NCI-H2171 treated with DMSO at 0.1 percent for 48 hours (cell line): ENCODE measurements at regions not wholly inside any gene's neighbourhood (a gene's known extent, or its start where the extent isn't known, plus 50 kb on each side); places are given as distances from the start of the nearest gene placed in this dataset.
"Not testable (repeated sequence)": the region's sequence is repeated elsewhere in the genome, so short reads cannot be mapped to it uniquely, and the experiment has no call there.

Source experiments
- DNase-seq: peaks from one replicate; lab custom pipeline; 2025; lab: John Stamatoyannopoulos, UW

DNA sequence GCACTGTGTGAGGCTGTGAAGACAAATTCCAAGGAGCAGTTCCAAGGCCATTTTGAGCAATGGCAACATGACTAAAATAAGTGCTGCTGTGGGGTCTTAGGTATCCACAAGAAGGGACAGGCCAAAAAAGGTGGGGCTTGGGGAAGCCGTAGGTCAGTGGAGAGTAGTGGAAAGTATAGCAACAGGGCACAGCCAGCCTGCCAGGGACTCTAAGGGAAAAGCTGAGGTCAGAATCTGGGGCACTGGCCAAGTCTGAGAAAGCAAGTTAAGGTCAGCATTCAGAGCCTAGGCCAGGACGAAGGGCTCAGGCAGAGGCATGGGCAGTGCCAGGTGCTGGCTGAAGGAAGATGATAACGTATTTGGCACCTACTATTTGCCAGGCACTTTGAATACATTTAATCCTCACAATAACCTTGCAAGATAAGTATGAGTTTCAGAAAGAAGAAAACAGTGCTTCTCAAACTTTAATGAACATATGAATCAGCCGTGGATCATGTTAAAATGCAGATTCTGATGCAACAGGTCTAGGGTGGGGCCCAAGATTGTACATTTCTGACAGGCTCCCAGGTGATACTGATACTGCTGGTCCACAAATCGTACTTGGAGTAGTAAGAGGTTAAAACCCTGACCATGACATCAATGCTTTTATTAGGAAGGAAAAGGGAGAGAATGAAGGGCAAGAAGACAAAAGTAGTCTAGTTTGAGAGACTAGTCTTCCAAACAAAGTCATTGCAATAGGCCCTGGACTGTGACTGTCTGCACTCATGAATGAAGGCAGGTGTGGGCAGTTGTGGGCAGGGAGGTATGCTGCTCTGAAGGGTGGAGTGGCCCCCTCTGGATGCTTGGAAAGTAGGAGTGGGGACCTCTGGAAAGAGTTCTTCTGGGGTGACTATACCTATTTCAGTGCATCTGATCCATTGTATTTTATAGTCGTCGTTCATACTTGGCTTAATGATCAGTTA, 106.3 kb upstream of the ANKRD28 start:
- no peak for DNase-seq

DNA sequence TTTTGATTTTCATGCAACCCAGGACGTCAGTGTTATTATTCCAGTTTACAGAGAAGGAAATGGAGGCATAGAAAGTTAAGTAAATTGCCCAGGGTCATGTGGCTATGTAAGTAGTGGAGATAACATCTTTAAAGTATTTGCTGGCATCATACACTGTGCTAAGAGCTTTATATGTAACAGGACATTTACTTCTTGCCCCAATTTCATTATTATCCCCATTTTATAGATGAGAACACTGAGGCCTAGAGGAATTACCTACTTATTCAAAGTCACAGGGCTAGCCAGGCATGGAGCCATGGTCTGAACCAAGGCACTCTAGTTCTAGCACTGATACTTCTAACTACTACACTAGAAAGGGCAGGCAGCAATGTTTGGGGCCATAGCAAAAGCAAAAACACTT, 107.3 kb upstream of the ANKRD28 start:
- DNase-seq = no peak

DNA sequence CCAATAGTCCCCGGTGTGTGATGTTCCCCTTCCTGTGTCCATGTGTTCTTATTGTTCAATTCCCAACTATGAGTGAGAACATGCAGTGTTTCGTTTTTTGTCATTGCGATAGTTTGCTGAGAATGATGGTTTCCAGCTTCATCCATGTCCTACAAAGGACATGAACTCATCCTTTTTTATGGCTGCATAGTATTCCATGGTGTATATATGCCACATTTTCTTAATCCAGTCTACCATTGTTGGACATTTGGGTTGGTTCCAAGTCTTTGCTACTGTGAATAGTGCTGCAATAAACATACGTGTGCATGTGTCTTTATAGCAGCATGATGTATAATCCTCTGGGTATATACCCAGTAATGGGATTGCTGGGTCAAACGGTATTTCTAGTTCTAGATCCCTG, 109.6 kb upstream of the ANKRD28 start:
- not testable (repeated sequence) for DNase-seq

DNA sequence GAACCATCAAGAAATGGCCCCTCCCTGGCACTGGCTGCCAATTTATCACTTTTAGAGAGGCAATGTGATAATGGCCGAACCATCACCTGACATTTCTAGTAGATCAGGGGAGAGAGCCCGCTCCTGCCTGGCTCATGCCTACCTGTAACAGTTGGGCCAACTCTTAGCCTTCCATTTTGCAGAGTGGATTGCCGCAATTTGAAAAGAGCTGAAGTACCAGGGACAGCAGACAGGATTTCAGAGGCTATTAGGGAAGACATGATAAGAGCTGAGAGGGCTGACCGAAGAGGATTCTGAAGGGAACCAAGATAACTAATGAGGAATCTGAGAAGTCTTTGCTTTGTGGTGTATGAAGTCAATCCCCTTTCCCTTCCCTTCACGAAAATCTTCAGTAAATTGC, 121.2 kb upstream of the ANKRD28 start:
- no peak for DNase-seq

DNA sequence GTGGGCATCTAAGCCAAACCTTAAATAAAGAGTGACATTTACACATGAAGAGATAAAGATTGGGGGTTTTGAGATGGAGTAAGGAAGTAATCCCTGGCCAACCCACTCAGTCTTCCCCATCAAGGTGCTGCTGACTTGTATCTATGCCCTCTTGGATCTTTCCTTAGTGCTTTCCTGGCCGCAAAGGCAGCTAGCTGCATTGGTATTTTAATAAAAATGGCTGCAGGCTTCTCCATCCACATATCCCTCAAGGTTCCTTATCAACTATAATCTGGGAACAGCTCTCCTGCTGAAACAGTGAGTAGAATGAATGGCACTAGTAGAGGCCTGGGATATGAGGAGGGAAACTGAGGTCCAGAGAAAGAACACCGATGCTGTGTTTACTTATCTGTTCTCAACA, 122.2 kb upstream of the ANKRD28 start:
- no peak for DNase-seq

DNA sequence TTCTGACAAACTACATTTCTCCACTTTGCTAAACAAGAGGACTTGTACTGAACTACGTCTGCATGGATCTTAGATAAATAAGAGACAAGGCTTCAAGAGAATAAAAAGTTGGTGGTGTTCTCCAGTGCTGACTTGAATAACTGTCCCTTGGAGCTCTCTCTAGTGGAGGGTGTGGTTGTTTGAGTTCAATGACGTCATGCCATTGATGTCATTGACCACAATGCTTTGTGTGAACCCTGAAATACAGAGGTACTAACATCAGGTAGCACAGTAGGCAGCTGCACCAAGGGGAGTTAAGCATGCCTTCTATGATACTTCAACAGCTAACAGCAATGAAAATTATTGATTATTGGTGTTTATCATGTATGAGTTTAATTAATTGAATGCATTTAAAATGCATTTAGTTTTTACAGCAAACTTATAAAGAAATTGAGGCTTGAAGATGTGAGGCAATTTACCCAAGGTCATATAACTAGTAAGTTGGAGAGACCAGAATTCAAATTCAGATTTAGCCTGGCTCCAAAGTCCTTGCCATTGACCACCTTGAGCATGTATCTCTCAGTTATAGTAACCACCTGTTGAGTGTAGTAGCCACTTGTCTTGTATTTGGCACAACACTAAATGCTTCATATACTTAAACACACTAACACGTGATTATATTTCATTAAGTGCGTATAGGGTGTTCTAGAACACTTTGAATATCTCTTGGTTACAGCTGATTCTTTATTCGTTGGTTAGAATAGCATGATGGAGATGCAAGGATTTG, 126.0 kb upstream of the ANKRD28 start:
- no peak for DNase-seq

DNA sequence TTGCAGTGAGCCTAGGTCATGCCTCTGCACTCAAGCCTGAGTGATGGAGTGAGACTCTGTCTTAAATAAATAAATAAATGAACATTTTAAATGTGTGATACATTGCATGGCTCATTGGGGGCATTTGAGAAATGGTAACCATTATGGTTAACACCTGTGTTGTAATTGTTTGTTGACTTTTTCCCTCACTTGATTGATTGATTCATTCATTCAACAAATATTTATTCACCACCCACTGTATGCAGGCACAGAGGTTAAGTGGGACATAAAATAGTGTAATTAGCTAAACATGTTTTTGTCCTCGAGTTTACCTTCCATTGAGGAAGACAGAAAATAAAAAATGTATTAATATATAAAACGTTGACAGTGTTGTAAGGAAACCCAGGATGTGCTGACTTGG, 127.1 kb upstream of the ANKRD28 start:
- no peak for DNase-seq

DNA sequence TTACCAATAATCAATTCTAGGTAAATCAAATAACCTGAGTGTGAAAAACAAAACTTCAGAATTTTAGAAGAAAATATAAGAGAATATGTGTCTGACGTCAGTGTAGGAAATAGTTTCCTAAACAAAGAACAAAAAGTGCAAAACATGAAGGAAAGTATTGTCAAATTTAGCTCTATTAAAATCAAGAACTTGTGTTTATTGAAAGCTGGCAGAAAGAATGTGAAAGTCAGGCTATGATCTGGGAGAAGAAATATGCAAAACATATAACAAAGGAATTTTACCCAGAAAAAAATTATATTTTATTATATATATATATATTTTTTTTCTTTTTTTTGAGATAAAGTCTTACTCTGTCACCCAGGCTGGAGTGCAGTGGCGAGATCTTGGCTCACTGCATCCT, 129.1 kb upstream of the ANKRD28 start:
- no peak for DNase-seq

DNA sequence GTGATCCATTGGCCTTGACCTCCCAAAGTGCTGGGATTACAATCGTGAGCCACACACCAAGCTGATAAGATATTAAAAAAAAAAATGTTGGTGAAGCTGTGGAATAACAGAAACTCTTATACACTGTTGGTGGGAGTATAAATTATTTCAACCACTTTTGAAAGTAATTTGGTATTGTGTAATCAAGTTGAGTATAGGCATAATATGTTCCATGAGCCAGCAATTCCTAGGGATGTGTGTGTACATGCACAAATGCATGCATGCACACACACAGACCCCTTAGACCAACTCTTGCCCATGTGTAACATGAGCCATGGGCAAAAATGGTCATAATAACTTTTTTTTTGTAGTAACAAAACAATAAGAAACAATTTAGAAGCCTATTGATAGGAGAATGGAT, 130.2 kb upstream of the ANKRD28 start:
- no peak for DNase-seq

DNA sequence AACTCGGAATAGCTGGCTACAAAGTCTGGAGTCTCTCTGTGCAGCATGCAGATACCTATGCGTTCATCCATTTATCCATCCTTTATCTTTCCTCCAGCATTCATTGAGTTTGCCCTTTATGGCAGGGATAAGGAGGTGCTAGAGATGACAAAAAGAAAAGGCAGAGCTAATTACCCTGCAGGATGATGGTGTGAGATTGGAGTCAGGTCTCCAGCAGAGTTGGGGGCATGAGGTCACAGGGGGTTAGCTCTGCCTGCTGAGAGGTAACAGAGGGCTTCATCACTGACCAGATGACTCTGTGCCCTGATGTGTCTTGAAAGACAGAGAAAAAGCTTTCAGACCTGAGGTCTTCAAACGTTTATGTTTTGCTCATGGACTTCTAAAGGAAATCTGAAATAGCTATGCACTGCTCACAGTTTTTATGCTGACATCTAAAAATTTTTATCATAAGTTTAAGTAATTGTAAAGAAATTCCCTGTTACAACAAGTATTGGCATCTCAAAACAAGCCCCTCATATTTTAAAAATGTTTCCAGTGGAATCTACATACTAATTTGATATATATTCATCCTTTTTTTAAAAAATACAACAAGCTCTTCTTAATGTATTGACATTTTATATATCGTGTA, 132.3 kb upstream of the ANKRD28 start:
- DNase-seq = no peak

DNA sequence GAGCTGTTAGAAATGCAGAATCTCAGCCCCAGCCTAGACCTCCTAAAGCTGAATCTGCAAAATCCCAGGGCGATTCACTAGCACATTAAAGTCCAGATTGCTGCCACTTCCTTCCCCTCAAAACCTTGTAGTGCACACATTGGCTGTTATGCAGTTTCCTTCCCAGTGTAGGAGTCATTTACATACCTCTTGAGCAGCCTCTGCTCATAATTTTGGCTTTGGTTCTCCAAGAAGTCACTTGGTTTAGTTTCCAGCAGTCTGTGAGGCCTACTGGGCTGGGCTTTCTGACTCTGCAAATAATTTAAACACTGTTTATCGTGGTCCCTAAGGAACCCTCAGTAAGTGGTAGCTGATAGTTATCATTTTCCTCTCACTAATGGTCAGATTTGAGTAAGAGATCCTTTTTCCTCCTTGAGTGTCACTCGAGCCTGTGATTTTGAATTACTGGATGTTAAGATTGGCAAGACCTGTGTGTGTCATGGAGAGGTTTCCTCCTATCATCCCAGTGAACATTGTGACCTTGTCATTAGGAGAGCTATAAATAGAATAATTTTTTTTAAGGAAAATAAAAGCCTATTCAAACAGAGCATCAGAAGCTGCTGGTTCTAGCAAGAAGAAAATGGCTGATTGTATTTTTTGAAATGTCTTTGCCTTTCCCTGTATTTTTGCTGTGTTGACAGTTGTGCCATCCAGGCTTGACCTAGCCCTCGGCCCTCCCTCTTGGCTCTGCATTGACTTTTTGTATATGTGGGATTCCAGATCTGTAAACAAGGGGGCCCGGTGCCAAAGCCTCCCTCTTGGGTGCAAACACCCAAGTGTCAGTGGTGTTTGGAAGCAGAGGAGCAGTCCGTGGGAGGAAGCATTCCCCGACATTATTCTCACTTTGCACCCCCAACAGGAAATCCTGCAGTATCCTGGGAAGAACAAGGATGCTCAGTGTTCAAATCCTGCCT, 134.8 kb upstream of the ANKRD28 start:
- no peak for DNase-seq

DNA sequence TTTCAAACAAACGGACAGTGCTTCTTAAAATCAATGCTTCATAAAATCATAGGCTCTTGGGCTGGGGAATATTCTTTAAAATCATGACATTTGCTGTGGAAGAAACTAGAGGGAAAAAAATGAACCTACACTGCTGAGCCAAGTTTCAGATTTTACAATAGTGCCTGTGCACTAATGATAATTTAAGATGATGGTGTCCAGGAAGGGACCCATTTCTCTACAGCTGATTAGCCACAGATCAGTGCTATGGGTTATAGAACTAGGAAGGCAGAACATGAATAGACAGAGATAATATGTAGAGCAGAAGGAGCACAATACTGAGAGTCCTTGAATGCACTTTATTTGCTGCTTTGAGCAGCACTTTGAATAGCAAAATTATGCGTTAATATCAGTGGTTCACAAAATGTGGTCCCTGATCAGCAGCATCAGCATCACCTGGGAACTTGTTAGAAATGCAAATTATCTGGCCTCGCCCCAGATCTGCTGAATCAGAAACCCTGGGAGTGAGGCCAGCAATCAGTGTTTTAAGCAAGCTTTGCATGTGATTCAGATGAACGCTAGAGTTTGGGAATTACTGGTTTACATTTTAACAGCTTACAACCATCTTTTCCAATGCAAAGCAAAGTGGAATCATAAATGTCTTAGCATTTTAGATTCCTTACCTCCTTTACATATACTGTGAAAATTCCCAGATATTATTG, 135.8 kb upstream of the ANKRD28 start:
- no peak for DNase-seq

DNA sequence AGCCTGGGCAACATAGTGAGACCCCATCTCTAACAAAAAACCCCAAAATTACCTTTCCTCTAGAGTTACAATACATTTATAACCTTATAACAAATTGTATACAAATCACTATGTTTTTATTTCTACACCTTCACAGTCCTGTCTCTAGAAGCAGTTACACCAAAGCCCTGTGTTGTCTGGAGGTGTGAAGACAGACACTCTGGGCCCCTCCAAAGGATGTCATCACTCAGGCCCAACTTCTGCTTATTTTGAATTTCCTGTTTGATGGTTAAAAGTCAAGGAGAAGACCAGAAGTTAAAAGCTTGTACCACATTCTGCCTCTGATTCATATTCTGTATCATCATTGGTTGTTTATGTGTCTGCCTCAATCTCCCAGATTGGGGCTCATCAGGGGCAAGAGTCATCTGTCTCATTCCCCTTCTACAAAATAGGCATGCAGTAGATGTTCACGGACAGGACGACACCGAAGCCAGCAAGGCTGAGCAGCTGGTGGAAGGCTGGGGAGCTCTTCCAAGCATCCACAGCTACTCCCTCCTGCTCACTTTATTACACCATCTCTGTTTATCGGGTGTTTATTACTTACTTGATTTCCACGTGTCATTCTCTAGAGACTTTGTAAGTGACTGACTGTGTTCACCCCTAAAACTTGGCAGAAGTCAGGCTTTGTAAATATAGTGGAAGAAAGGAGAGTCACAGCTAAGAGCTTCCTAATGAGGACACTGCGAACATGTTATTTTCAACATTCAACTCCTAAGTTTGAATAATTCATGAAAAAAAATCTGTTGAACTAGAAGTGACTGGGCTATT, 136.8 kb upstream of the ANKRD28 start:
- DNase-seq = no peak

DNA sequence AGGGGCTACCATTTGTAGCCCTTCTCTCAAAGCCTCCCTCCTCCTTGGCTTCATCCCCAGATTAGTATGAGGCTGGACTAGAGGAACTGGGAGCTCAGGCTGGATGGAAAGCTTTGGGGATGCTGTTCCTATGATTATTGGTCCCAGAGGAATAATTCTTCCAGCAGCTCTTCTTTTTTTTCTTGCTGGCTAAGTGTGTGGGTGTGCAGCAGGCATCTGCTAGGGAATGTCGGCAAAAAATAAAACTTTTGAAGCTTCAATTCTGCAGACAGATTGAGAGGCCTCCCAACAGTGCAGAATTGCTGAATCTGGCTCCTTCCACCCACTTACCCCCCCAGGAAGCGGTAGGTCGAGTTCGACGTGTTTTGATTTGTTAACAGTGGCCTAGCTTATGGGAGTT, 138.5 kb upstream of the ANKRD28 start:
- peak; percentile 64 for DNase-seq

DNA sequence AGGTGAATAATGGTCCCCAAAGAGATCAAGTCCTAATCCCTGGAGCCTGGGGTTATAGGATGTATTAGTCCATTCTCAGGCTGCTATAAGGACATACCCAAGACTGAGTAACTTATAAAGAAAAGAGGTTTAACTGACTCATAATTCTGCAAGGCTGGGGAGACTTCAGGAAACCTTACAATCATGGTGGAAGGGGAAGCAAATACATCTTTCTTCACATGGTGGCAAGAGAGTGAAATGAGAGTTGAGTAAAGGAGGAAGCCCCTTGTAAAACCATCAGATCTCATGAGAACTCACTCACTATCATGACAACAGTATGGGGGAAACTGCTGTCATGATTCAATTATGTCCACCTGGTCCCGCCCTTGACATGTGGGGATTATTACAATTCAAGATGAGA, 142.9 kb upstream of the ANKRD28 start:
- DNase-seq = no peak

DNA sequence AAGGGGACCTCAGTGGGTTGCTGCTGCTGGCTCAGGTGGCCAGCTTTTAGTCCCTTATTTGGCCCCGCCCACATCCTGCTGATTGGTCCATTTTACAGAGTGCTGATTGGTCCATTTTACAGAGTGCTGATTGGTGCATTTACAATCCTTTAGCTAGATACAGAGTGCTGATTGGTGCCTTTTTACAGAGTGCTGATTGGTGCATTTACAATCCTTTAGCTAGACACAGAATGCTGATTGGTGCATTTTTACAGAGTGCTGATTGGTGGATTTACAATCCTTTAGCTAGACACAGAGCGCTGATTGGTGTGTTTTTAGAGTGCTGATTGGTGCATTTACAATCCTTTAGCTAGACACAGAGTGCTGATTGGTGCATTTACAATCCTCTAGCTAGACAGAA, 143.7 kb upstream of the ANKRD28 start:
- DNase-seq = not testable (repeated sequence)

DNA sequence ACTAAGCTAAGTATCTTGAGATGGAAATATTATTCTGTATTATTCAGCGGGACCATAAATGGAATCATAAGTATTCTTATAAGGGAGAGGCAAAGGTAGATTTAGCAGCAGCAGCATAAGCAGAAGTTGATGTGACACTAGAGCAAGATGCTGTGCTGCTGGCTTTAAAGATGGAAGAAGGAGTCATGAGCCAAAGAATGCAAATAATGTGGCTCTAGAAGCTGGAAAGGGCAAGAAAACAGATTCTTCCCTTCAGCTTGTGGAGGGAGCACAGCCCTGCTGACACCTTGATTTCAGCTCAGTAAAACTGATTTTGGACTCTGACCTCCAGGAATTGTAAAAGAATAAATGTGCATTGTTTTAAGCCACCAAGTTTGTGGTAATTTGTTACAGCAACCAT, 144.2 kb upstream of the ANKRD28 start:
- no peak for DNase-seq

DNA sequence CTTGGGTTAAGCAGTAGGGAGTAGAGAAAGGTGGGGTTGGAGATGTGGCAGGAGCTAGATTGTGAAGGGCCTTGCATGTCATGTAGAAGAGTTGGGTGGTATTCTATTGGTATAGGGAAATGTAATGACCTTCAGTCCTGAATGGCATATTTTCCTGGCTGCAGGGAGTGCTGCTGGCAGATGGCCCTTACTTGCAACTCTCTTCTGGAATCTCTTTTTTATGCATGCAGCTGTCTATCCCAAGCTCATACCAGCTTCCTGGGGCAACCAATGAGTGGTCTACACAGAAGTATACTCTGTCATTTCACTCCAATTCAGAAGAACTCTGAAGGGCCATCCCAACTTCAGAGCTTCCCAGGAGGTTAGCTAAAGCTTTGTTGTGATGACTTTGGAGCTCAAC, 144.7 kb upstream of the ANKRD28 start:
- DNase-seq = no peak

DNA sequence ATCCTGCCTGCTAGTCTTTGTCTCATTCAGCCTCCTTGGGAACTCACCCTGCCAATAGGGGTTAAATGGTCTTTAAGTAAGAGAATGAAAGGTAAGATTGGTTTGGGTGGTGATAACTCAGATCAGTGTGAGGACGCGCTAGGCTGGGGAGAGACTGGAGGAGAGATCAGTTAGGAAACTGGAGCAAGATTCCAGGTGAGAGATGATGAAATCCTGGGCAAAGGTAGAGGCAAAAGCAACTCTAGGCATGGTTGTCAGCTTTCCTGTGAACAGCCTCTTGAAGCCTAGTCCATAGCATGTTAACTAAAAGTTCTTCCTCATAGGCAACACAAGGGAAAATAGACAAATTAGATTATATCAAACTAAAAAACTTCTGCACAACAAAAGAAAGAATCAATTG, 145.2 kb upstream of the ANKRD28 start:
- DNase-seq = no peak

DNA sequence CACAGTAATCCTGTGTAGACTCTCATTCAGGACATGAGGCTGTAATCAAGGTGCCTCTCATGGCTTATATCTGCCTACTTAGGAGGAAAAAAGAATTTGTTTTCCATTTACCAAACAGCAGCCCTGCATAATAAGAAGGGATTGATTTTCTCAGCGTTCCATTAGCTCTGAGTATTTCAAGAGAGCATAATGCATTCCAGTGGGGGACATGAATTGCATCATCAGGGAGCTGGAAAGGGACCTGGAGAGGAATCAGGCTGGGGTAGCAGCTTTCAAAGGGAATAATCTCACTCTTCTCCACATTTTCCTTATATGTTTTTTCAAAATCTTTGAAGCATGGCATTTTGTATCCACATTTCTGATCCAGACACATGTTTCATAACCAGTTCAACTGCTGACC, 150.6 kb upstream of the ANKRD28 start:
- DNase-seq = no peak
